HG03066 (cell line): ENCODE measurements at regions not wholly inside any gene's neighbourhood (a gene's known extent, or its start where the extent isn't known, plus 50 kb on each side); places are given as distances from the start of the nearest gene placed in this dataset.
"Not testable (repeated sequence)": the region's sequence is repeated elsewhere in the genome, so short reads cannot be mapped to it uniquely, and the experiment has no call there.

Source experiments
- ATAC-seq: cut with Tn5 transposase; IDR thresholded peaks from one replicate; pipeline ENCODE4 v1.9.1; 2021; ENCODE audit warnings: low read depth; ENCODE audit not compliant: unreplicated experiment

GRCh38 chr10:61063034-61063433 lies 119.0 kb upstream of the RHOBTB1 start:
- ATAC-seq: no peak

DNA sequence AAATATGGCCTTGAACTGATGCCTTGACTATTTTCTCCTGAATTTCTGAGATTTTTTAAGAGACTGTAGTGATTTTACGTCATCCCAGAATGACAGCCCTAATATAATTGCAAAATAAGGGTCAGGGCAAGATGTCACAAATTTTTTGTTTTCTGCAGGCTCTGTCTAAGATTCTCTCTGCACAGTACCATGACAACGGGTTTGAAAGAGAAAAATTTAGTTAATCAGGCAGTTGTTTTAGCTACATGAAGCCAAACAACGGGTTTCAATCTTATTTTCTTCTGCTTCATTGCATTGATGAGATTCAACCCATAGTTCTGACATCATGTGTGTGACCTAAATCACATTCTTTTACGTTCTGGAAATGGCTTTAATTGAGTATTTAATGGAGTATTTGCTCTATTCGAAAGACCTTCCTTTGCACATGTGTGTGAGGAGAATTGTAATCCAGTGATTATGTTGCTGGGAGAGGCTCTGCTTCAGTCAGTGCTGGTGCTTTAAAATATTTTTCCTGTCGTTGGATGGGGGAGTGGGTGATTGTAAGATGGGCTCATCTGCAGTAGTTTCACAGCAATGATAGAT lies 118.0 kb upstream of the RHOBTB1 start:
- ATAC-seq: no peak

DNA sequence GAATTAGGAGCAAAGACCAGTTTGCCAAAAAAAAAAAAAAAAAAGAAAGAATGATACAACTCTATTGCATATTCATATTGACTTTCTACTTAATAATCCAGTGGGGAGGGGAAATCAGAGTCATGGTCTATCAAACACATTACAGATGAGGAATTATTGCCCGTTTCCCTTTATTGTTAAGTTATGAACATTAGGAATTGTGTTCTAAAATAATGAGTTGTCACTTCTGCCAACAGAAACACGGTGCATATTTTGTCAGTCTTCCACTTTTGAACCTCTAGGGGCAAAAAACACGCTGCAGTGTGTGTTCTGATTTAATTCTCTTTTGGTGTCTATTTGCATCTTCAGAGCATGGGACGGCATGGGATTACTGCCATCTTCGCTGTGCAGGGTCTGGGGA lies 115.7 kb upstream of the RHOBTB1 start:
- no peak for ATAC-seq

DNA sequence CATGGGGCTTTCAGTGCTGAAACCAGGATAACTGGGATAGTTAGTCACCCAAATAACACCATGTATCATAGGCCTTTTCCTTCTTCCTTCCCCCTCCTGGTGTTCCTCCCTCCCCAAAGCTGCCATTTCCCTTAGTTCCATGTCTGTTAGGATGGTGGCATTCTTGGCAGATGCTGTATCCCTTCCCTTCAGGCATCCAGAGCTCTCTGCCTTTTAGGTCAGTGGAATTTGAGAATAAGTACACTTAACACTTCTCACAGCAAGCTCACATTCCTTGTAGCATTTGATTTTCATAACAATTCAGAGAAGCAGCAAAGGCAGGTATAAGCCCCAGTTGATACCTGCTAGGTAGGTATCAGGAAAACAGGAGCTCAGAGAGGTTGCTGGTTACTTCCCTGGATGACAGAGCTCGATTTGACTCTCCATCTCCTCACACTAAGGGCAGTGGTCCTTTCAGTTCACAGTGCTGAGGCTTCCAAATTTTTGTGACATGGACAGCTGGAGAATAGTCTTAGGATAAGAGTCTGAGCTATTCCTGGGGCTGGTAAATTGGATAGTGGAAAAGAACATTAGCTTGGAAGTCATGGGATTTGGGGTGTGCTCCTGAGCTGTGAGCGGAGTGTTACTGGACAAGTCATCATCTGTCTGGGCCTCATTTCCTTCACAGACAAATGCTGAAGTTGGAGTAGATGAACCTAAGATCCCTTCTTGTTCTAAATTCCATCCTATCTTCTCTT lies 108.7 kb upstream of the RHOBTB1 start:
- no peak for ATAC-seq

DNA sequence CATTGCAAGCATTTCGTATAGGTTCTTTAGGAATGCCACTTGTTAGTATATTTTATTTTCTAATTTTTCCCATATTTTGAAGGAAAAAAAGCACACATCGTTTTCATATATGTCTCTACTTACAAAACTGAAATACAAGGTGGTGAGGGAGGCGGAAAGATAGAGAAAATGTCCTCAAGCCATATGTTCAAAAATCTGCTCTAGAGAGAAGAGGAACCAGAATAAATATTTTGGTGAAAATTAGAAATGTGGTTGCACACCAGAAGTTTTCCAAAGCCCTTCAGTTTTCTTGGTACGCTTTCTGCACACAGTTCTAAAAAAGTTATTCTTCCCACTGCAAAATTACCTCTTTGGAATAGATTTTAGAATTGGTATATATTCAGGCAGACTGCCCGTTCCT lies 107.4 kb upstream of the RHOBTB1 start:
- ATAC-seq: no peak

DNA sequence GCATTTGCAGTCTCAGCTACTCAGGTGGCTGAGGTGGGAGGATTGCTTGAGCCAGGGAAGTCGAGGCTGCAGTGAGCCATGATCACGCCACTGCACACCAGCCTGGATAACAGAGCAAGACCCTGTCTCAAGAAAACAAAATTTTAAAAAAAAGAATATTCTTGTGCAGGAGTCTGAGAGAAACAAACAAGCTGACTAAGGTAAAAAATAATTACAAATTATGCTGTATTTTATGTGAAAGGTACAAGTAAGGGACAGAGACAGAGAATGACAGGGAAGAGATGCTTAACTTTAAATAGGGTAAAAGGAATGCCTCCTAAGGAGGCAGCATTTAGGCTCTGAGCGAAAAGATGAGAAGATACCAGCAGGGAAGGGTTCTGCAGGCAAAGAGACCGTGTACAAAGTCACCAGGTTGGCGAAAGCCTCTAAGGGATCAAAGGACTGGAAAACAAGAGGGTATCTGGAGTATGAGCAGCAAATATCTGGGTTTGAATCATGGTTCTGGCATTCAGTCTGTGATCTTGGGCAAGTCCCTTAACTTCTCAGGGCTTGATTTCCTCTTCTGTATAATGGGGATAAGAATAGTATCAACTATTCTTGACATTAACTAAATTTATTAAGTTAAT lies 106.2 kb upstream of the RHOBTB1 start:
- no peak for ATAC-seq

GRCh38 chr10:61049386-61049785 lies 105.4 kb upstream of the RHOBTB1 start:
- ATAC-seq: no peak

GRCh38 chr10:61047788-61048560 lies 104.0 kb upstream of the RHOBTB1 start:
- no peak for ATAC-seq

DNA sequence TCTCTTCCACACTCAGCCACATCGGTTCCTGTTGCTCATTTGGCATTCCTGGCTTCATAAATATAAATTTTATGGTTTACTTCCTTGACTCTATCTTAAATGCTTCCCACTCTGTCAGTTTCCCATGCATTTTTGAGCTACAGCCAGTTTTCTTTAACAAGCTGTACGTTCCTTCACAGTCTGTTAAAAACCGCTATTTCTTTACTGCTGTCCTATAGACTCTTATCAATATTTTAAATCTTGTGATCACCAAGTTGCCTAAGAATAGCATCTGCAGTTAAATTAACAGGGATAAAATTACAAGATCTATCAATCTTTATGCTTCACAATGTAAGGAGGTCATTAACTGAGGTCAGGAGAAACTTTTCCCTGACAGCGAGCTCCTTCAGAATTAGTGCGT lies 103.1 kb upstream of the RHOBTB1 start:
- no peak for ATAC-seq

- not testable (repeated sequence) for ATAC-seq
These were observed 101.5 kb upstream of the RHOBTB1 start for GRCh38 chr10:61045480-61045879.

- ATAC-seq: no peak
These were observed 98.5 kb upstream of the RHOBTB1 start for GRCh38 chr10:61042533-61042932.

GRCh38 chr10:61040399-61041016 lies 96.5 kb upstream of the RHOBTB1 start:
- no peak for ATAC-seq

DNA sequence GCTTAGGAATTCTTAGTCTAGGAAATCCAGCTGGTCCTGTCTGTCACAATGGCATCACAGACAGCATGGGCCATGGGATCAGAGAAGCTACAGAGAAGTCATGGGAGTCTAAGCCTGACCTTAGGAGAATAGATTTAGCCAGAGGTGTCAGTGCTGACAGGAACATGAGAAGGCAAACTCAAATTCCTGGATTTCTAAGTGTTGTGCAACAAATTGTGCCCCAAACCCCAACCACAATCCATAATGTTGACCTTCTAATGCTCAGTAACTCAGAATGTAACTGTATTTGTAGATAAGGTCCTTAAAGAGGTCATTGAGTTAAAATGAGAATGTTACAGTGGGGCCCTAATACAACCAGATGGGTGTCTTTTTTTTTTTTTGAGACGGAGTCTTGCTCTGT lies 95.9 kb upstream of the RHOBTB1 start:
- no peak for ATAC-seq

DNA sequence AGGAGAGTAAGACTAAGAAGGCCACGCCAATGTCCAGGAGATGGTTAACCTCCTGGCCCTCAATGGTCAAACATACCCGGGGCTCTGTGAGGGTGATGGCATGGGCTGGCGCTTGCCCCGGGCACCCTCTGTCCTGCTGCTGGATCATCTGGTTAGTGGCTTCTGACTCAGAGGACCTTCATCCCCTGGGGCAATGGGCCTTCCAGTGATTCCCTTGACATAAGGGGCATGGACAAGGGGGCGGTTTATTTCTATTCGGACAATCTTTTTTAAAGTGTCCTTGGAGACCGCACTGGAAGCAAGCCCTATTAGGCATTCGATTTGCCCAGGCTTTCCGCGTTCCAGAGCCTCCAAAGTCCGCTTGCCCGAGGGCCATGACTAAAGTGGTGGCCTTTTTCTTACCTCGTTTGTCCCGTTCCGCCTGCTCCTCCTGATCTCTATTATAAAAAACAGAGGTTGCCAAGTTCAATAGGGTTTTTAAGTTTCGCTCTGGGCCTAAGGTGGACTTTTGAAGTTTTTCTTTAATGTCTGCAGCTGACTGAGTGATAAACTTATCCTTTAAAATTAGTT lies 93.4 kb upstream of the RHOBTB1 start:
- not testable (repeated sequence) for ATAC-seq

DNA sequence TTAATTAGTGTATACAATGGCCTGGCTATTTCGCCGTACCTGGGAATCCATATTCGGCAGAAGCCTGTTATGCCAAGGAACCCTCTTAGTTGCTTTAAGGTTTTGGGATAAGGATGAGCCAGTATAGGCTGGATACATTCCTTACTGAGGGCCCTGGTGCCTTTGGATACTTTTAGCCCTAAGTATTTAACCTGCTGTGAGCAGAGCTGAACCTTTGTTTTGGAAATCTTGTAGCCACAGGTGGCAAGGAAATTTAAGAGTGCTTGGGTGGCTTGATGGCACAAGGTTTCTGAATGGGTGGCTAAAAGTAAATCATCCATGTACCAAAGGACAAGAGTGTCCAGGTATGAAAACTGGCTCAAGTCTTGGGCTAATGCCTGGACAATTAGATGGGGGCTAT lies 92.2 kb upstream of the RHOBTB1 start:
- not testable (repeated sequence) for ATAC-seq

DNA sequence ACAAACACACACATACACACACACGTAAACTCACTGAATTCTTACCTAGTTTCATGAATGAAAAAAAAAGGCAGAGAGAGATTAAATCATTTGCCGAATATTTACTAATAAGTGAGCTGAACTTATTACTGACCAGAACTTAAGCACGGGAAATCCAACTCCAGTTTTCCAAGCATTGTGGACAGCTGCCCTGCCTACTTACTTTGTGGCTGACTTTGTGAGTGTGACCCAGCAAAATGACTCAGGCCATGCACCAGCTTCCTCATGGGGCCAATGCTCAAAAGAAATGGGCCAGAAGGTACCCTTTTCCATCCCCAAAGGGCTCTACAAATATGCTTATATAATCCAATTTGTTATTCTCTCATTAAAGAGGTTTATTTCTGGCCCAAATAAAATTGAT lies 87.4 kb upstream of the RHOBTB1 start:
- ATAC-seq: no peak

GRCh38 chr10:61029411-61029810 lies 85.4 kb upstream of the RHOBTB1 start:
- ATAC-seq: no peak

GRCh38 chr10:61028861-61029361 lies 84.9 kb upstream of the RHOBTB1 start:
- ATAC-seq: no peak

- no peak for ATAC-seq
These were observed 80.8 kb upstream of the RHOBTB1 start for GRCh38 chr10:61024856-61025201.

GRCh38 chr10:61024151-61024855 lies 80.3 kb upstream of the RHOBTB1 start:
- no peak for ATAC-seq
